ENCODE measurements at regions not wholly inside any gene's neighbourhood (a gene's known extent, or its start where the extent isn't known, plus 50 kb on each side); places are given as distances from the start of the nearest gene placed in this dataset.
"Not testable (repeated sequence)": the region's sequence is repeated elsewhere in the genome, so short reads cannot be mapped to it uniquely, and the experiment has no call there.

DNA sequence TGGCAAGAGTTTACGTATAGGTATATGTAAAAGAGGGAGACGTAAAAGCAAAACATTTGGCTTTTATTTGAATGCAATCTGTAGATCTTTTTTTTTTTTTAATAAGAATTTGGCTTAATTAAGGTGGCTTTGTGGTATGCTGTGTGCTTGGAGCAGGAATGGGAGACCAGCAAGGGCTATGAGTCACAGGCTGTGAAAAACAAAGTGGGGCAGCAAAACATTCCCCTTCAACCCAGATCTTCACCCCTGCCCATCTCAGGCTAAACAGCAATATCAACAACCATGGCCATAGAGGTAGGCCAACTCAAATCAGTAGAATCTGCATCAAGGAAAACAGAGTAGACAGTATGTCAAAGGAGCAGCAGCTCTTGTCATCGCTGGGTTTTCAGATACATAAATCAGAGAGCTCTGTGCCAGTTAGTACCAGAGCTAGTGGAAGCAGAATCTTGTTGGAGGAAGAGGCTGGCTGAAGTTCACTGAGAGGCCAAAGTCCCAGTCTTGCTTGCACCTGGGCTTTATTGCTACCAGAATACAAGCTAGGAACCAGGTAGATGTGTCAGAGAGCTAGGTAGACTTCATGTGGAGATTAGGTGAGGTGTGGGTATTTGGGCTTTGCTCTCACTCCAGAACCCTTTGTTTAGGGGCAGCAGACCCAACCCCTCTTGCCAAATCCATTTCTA is 191.5 kb upstream of the FANCL start:
- DNase-seq = peak; percentile 1

DNA sequence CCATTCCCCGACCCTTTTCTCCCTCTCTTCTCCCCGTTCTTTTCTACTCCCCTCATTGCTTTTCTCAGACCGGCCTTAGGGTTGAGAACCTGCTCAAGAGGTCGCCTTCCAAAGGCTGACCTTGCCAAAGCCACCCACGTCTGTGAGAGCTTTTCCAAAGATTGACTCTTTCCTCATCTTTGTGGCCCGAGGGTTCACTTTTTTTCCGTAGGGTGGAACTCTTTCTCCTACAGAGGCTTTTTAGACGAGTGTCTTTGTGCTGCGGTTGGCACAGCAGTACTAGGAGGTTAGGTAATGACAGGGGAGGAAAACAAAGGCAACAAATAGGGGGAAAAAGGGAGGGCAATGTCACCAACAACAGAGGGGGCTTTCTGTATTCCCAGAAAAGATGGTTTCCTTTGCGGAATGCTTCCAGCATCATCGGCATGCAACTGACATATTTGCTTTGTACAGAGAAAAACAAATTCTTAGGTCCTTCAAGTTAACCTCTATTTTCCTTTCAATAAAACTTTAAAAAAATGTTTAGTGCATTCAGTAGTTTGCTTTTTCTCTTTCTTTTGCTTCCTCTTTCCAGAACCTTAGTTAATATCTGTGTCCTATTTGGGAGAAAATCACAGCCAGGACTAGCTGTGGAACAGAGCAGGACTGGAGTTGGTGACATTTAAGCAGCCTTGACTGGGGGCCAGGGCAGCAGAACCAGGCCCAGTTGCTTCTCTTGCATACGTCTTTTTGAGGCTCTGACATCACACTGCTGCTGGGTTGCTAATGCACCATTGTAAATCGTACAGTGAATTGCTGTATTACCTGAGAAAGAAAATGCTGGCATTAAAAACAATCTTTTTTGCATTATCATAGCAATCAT is 188.1 kb upstream of the FANCL start:
- no peak for DNase-seq

DNA sequence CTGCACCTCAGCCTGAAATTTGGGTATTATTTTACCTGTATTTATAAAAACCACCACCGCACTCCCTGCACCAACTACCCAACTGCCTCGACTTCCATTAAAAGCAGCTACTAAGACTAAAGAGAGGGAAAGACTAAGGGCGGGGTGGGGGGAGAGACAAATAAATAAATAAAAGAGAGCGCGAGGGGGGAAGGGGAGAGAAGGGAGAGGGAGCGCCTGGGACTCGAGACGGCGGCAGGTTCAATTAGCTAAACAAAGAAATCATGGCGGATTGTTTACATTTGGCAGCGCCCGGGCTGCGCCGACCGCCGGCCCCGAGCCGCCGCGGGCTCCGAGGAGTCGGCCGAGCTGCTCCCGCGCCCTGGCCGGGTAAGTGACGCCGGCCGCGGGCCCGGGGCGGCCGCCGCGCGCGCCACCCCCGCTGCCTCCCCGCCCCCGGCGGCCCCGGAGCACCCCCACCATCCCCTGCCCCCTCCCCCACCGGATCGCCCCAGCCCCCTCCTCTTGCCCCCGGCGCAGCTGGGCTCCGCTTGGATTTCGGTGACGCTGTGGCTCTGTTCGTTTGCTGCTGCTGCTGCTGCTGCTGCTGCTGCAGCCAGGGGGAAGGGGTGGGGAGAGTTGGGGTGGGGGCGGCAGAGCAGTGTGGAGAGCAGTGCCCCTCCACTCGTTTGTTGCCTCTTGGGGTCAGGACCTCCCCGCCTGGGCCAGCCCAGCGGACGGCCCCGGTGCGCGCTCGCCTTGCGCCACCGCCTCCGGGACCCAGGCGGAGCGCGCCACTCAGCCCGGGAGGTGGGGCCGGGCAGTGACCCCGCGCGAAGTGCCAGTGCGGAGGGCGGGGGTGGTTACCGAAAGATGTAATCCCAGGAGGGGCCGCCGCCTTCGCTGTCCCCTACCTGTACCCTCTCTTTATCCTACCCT is 187.2 kb upstream of the FANCL start:
- peak; percentile 23 for DNase-seq

DNA sequence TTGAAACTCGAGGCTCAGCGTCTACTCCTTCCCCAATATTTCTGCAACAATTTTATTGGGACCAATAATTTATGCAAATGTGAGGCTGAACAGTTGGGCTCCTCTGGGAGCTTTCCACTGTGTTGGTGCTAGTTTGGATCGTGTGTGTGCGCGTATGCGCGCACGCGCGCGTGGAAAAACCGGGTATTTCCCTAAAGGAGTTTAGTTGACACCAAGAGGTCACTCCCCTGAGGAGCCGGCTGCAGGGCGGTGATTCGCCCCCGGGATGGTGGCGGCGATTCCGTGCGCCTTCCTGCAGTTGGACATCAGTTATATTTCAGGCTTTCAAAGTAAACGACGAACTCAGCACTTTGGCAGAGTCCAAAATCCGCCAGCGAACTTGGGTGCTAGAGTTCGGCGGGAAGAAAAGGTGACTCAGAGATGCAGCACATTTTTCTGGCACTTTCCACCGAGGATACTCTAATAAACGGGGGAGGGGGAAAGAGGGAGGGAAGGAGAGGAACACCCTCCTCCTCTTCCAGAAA is 186.5 kb upstream of the FANCL start:
- peak; percentile 23 for DNase-seq

DNA sequence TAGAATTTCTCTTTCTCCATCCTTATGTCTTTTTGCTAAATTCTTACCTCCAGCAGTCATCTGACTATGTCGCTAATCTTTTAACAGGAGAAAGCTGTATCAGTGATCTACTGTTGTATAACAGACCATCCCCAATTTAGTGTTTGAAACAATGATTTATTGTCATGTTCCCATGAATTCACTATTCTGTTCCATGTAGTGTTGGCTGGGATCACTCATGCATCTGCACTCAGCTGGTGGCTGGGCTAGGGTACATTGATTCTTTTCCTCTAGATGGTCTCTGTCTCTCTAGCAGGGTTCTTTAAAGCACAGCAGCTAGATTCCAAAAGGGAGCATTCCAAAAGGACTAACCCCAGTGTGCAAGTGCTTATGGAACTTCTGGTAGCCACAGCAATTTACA is 184.2 kb upstream of the FANCL start:
- no peak for DNase-seq

DNA sequence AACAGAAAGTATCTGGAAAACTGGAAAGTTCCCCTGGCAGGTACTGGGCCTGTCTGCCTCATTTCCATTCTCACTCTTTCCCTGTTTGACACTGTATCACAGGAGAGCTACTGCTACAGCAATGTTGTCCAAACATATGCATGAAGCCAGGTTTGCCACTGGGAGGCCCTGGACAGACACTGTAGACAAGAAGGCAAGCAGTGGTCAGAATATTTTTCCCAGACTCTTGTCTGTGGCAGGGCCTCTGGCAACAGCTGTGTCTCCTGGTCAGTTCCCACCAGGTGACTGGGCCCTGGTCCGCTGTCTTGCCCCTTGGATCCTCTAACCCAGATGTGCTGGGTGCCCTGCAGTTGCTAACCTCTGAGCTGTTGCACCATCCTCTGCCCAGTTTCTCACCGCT is 178.9 kb upstream of the FANCL start:
- no peak for DNase-seq

DNA sequence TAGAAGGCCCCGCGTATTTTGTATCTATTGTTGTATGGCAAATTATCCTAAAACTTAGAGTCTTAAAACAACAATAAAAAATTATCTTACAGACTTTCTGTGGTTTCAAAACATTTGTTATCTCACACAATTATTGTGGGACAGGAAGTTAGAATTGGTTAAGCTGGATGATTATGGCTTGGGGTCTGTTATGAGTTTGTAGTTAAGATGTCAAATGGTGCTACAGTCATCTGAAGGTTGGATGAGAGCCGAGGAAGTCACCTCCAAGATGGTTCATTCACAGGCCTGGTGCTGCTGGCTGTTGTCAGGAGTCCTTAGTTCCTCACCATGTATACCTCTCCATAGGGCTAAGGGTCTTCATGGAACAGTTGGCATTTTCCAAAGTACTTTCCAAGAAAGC is 175.6 kb upstream of the FANCL start:
- no peak for DNase-seq

DNA sequence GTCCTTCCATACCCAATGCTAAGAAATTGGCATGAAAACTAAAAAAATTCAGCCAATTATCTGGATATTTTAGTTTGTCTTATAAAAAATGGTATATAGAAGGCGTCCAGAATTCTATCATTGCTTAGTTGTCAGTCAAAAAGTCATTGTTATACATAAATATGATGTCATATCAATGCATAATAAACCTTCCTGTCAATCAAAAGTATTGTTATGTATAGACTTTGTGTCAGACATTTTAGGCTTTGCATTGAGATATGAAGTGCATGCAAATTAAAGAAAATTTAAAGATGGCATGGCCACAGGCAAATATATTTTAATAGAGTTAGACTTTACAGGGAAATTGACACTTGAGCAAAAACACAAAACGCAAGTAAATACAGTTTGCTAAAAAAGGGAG is 173.4 kb upstream of the FANCL start:
- no peak for DNase-seq

DNA sequence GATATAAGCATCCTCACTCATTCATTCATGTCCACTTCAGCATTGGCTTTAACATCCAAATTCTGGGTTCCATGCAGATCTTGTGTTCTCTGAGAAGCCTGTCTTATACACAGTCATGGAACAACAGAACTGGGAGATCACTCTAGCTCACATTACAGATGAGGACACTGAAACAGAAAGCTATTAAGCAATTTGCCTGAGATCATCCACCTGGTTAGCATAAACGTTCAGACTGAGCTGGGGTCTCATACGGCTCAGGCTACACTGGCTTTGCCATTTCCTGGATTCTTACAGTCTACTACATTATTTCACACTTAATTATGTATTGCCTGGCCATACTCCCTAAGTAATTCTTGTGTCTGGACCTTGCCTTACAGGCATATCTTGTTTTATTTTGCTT is 169.4 kb upstream of the FANCL start:
- no peak for DNase-seq

DNA sequence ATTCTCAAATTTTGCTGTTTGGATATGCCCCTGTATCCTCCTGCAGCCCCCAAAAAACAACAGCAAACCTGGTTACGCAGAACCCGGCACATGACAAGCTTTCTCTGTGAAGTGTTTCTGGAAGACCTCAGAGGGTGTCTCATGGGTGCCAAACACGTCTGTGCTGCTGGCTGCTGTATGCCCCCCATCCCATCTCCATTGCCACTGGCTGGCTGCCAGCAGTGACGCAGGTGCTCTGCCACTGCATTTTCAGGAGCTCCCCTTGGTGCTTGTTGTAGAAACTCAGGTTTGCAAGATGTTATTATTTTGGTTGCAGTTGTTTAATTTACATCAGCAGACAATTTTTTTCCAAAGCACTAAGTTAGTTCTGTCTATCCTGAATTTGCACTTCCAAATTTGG is 166.4 kb upstream of the FANCL start:
- DNase-seq = no peak

DNA sequence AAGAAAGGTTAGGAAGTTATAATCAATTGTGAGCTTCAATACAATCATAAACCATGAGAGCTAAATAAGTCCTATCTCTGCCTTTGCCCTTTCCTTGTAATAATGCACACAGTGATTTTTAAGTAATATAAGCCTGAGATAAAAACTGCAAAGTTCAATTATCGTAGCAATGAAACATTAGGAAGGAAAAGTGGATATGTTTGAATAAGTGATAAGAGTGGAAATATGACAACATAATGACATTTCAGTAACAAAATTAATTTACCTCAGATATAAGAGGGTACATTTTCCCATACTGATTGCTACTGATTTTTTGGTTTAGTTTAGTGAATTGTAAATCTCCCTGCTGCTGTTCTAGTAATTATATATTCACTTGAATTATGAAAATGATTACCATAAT is 164.2 kb upstream of the FANCL start:
- no peak for DNase-seq

DNA sequence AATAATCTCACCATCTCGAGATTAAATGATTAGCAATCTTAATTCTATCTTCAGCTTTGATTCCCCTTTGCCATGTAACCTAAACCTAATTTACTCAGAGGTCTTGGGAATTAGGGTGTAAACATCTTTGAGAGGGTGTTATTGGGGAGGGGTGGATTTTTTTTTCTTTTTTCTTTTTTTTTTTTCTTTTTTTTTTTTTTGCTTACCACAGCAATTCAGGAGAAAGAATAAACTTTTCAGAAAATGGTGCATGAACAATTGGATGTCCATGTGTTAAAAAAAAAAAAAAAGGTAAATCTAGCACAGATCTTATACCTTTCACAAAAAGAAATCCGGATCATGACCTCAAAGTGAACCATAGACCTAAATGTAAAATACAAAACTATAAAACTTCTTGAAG is 160.8 kb upstream of the FANCL start:
- DNase-seq = no peak

DNA sequence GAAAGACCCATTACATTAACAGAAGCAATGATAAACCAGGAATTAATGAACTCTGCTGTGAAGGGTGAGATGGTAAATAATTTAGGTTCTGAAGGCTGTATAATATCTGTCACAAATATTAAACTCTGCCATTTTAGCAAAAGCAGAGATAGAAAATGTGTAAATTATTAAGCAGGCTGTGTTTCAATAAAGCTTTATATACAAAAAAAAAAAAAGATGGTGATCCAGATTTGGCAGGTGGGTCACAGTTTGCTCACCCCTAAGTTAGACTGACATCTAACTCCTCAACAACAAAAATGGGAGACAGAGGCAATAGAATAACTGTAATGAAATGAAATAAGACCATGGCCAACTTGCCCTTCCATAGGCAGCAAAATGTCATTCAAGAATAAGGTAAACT is 157.3 kb upstream of the FANCL start:
- no peak for DNase-seq

DNA sequence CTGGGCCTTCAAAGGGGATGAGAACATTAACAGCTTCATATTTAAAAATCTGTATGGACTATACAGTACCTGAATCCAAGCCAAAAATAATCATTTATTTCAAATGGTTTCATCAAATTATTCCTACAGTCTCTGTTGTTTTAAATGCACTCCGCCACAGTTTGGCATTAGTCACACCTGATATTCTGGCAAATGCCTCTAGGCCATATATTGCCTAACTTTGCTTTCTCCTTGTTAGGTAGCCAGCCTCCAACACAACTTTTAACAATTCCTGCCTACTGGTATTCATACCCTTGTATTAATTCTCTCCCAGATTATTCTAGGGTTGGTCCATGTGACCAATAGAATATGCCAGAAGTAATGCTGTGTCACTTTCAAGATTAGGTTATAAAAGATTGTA is 146.6 kb upstream of the FANCL start:
- no peak for DNase-seq

DNA sequence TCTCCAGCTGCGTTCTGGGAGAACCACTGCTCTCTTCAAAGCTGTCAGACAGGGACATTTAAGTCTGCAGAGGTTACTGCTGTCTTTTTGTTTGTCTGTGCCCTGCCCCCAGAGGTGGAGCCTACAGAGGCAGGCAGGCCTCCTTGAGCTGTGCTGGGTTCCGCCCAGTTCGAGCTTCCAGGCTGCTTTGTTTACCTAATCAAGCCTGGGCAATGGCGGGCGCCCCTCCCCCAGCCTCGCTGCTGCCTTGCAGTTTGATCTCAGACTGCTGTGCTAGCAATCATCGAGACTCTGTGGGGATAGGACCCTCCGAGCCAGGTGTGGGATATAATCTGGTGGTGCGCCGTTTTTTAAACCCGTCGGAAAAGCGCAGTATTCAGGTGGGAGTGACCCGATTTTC is 145.8 kb upstream of the FANCL start:
- DNase-seq = not testable (repeated sequence)

DNA sequence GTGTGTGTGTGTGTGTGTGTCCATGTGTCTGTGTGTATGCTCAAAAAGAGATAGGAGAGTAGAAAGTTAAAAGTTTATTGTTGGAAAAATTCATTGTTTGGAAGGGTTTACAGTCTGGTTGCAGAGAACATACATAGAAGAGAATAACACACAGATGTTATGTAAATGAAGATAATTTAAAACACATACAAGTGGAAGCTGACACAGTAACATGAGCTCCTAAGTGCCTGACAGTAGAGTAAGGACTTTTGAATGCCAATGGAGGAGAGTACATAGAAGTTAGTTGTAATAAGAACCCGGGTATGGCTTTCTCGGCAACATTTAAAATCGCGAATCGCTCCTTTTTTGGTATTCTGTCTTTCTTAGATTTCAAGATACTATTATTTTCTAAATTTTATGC is 137.0 kb upstream of the FANCL start:
- no peak for DNase-seq

DNA sequence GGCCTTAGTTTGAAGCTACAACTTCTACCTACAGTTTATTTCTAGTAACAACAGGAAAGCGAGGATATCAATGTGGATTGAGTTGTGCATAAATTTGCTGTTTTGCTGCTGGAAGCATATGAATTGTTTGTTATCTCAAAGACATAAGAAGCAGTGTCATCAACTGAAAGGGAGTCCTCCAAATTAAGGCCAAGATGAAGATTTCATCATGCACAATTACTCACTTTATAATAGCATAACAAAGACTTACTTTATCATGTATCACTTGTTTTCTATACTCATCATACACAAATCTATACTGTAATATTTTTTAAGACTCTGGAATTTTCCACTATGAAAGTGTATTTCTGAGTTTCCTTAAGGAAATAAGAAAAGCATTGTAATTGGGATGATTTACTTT is 136.1 kb upstream of the FANCL start:
- DNase-seq = no peak

DNA sequence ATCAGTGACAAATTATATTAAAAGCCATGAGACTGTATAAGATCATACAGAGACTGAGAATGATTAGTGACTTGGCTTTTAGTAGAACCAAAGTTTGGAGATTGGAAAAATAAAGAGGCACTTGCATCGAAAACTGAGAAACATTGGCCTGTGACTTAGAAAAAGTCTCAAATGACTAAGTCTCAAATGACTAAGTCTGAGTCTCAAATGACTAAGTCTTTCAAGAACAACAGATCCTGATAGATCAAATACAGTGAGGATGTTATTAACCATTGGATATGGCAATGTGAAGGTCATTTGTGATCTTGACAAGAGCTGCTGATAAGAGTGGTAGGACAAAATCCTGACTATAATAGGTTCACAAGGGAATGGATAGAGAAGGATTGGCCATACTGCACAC is 135.5 kb upstream of the FANCL start:
- DNase-seq = no peak

DNA sequence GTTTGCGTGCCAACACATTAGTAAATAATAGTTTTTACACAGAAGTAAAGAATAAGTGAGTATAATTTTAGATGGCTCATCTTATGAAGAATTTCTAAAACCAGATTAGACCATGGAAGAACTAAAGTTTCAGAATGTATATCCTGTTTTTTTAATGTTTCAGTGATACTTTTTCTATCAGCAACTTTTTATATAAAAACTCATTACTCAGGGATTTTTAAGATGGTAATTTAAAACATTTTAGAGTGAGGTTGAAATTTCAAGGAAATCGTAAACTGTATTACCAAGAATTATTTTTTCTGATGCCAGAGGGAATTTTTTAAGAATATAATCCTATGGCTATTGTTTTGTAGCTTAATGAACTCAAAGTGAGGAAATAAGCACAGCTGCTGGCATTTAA is 128.5 kb upstream of the FANCL start:
- DNase-seq = no peak

DNA sequence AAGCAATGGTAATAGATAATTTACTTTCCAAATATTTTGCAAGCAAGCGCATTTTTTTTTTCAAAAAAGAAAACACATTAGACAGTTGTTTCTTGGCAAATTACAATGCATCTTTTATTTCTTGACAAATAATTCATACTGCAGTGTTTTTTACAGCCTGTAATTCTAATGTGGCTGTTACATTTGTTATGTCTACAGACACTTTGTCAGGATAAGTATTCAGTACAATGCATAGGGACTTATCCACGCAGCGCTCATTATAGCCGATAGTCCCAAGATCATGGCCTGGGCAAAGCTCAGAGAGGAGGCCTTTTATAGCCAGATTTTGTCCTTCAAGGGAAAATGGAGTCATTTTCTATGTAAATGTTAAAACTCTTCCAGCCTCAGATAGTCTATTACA is 123.0 kb upstream of the FANCL start:
- no peak for DNase-seq

DNA sequence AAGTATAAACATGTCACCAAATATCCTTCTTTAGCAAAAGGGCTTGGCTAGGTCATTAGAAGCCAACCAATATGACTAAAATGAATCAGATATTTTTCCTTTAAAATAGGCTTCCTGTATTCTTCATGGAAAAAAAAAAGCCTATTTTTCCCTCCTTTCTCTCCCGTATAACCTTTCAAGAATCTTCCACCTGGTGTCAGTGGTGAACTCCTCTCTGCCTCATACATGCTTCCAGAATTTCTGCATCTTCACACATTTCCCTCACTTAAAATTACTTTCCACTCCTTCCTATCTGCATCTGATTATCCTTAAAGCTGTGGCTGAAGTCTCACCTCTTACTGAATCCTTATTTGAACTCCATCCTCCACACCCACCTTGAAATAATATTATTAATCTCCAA is 116.9 kb upstream of the FANCL start:
- no peak for DNase-seq

DNA sequence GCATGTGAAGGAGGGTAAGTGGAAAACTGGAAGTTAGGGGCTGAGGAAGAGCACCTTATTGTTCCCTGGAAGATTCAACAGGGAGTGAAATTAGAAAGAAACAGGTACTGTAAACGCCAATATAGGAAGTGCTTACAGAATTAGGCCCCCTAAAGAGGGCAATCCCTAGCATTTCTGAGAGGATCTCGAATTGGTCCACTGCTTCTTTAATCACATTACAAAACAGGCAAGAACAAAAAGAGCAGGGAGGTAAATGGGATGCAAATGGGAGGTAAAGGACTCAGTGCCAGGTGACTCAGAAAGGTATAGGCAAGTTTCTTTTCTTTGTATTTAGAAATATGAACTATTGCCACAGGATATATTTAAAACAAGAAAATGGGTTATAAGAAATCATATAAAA is 116.4 kb upstream of the FANCL start:
- DNase-seq = no peak

DNA sequence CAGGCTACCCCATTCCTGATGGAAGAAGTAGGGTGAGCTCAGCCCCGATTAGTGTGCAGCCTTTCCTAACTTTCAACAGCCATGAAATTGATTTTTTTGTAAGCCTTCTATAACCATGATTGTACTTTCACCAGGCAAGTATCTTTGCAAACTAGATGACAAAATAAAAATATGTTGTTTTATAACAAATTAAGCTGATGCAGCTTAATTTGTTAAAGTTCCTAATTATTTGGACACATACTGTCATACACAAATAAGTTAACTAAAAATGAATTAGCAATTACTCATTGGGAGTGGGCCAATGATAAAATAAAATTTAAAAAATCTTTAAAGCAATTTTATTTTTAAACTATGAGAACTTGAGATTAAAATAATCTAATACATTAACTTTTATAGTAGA is 113.1 kb upstream of the FANCL start:
- DNase-seq = no peak
